Ovary (tissue), 7 donors: ENCODE measurements at regions not wholly inside any gene's neighbourhood (a gene's known extent, or its start where the extent isn't known, plus 50 kb on each side); places are given as distances from the start of the nearest gene placed in this dataset.

Experiments
- DNase-seq, 5 donors: peaks; one replicate each; pipeline ENCODE4 v3.0.0-alpha.2; 2019 to 2020
- H3K27ac ChIP-seq, 2 donors: fragments of 200-600 bp; one replicate each; pipeline versions ENCODE4 v1.5.1 to v1.8.0; 2019 to 2022
- H3K27me3 ChIP-seq: fragments of 200-600 bp; one replicate; pipeline ENCODE4 v1.8.0; 2022
- H3K36me3 ChIP-seq: fragments of 200-600 bp; sonication (generic); one replicate; pipeline ENCODE4 v1.5.1; 2019
- H3K4me1 ChIP-seq: one replicate; pipeline ENCODE4 v1.8.1; 2013; ENCODE audit warnings: mild to moderate bottlenecking, moderate library complexity; ENCODE audit not compliant: insufficient read depth
- H3K4me3 ChIP-seq: fragments of 200-600 bp; sonication (generic); one replicate; pipeline ENCODE4 v1.5.1; 2017
- H3K9me3 ChIP-seq, 2 donors: fragments of 200-600 bp in 1 of 2; sonication (generic) in 1 of 2; one replicate each; pipeline versions ENCODE4 v1.5.1 to v1.8.1; 2013 to 2019; ENCODE audit warnings: mild to moderate bottlenecking in 1 of 2, moderate library complexity in 1 of 2
- CTCF ChIP-seq, 3 donors: fragments of 450-650 bp in 2 of 3; fragments of 200-600 bp in 1 of 3; IDR thresholded peaks; one replicate each; pipeline versions ENCODE4 v1.5.1 to v1.8.0; 2016 to 2022; ENCODE audit warnings: antibody characterized with exemption in 3 of 3, mild to moderate bottlenecking in 1 of 3
- EP300 ChIP-seq: sonication (generic); formaldehyde crosslinking; IDR thresholded peaks from one replicate; pipeline ENCODE4 v1.6.1; 2017; ENCODE audit warnings: antibody characterized with exemption
- POLR2A ChIP-seq: fragments of 450-650 bp; IDR thresholded peaks from one replicate; pipeline ENCODE4 v1.6.1; 2017; ENCODE audit warnings: antibody characterized with exemption, mild to moderate bottlenecking, moderate library complexity
- WGBS, 3 donors: extraction: QIAGEN DNeasy Blood & Tissue Kit in 1 of 3; methylation state at CpG; one replicate each; pipeline versions ENCODE4 v1.1.5 to v1.1.7; 2013 to 2017; 5-methylcytosine and 5-hydroxymethylcytosine counted together
- intact Hi-C, 4 donors: fragments of 100-400 bp; cut with DNase I; formaldehyde crosslinking; loops; one replicate each; pipeline versions ENCODE4 v1.11.0 to v1.15.1; 2022 to 2023
- donor health status: DM: no; HTN: no; CAD: no; lungs with moderate emphysema.
- donor health status: DM: no; HTN: no; CAD: no.
- donor health status: Bipolar disorder and iron deficiency.
- donor health status: DM: no; HTN: no; CAD: no.
- donor health status: DM: yes; HTN: yes; CAD: no.

- Histone ChIP-seq H3K4me1 (peaks cover 3% of the 10 kb centered on the region), H3K27me3 (no peaks in the 10 kb centered on the region), H3K4me3 (no peak overlapping the region), H3K36me3 (no peaks in the 10 kb centered on the region), H3K27ac (no peak overlapping the region), H3K9me3 (no peaks in the 10 kb centered on the region)
- 38 to 53% (median 40%) methylated on average over 3 of the region's 3 CpGs for WGBS, 3 donors
- TF ChIP-seq POLR2A (no peak), EP300 (no peak), CTCF (IDR thresholded peaks at IDR 0.05) (no peak)
- no peak for DNase-seq
- intact Hi-C loops: no loop called here
Measured at GRCh38 chr10:76675561-76675950, 962.1 kb downstream of the KCNMA1 start.

- Histone ChIP-seq H3K27ac (no peak overlapping the region), H3K4me1 (no peaks in the 10 kb centered on the region), H3K36me3 (no peaks in the 10 kb centered on the region), H3K4me3 (no peak overlapping the region), H3K27me3 (no peaks in the 10 kb centered on the region), H3K9me3 (no peaks in the 10 kb centered on the region)
- whole genome bisulfite sequencing, 3 donors: 70 to 77% (median 74%) methylated on average over 4 of the region's 4 CpGs
- TF ChIP-seq EP300: no peak
- no peak for TF ChIP-seq POLR2A
- no peak for TF ChIP-seq CTCF (IDR thresholded peaks at IDR 0.05)
- intact Hi-C loops: no loop called here
- no peak for DNase-seq
Measured at GRCh38 chr10:76667408-76668370, 969.9 kb downstream of the KCNMA1 start.

GRCh38 chr10:76666891-76667290 lies 970.7 kb downstream of the KCNMA1 start:
- 53 to 66% (median 65%) methylated on average over 1 of the region's 1 CpG for WGBS, 3 donors
- Histone ChIP-seq H3K9me3 (no peaks in the 10 kb centered on the region), H3K36me3 (no peaks in the 10 kb centered on the region), H3K4me1 (no peaks in the 10 kb centered on the region), H3K27me3 (no peaks in the 10 kb centered on the region), H3K27ac (no peak overlapping the region), H3K4me3 (no peak overlapping the region)
- intact Hi-C loops: no loop called here
- TF ChIP-seq EP300 (no peak), CTCF (IDR thresholded peaks at IDR 0.05) (no peak), POLR2A (no peak)
- DNase-seq: no peak

GRCh38 chr10:76665029-76665428 lies 972.6 kb downstream of the KCNMA1 start:
- Histone ChIP-seq H3K9me3 (no peaks in the 10 kb centered on the region), H3K4me1 (no peaks in the 10 kb centered on the region), H3K27me3 (no peaks in the 10 kb centered on the region), H3K4me3 (no peak overlapping the region), H3K36me3 (no peaks in the 10 kb centered on the region), H3K27ac (no peak overlapping the region)
- no peak for DNase-seq
- intact Hi-C loops: no loop called here
- TF ChIP-seq POLR2A (no peak), EP300 (no peak), CTCF (IDR thresholded peaks at IDR 0.05) (no peak)
- WGBS, 3 donors: 91 to 96% (median 94%) methylated on average over 4 of the region's 4 CpGs
